ENCODE measurements at regions not wholly inside any gene's neighbourhood (a gene's known extent, or its start where the extent isn't known, plus 50 kb on each side); places are given as distances from the start of the nearest gene placed in this dataset.

GRCh38 chr11:81899156-81899555 lies 834.5 kb downstream of the FAM181B start:
- no peaks in the 10 kb centered on the region for H3K9me3 ChIP-seq (ENCODE audit: low read depth)
- H3K4me3 ChIP-seq: no peak overlapping the region
- H3K4me1 ChIP-seq (ENCODE audit: low read depth): no peaks in the 10 kb centered on the region
- no peak for DNase-seq (ENCODE audit: low read depth in 1 of 2, low spot score in 1 of 2)
- no peaks in the 10 kb centered on the region for H3K27me3 ChIP-seq
- H3K36me3 ChIP-seq: no peaks in the 10 kb centered on the region
- H3K27ac ChIP-seq: no peak overlapping the region
- TF ChIP-seq CTCF (IDR thresholded peaks at IDR 0.05; ENCODE audit: low read depth, low read length): no peak

GRCh38 chr11:81897639-81898038 lies 836.0 kb downstream of the FAM181B start:
- H3K4me1 ChIP-seq (ENCODE audit: low read depth): no peaks in the 10 kb centered on the region
- H3K9me3 ChIP-seq (ENCODE audit: low read depth): no peaks in the 10 kb centered on the region
- no peaks in the 10 kb centered on the region for H3K36me3 ChIP-seq
- no peak overlapping the region for H3K4me3 ChIP-seq
- no peak for DNase-seq (ENCODE audit: low read depth in 1 of 2, low spot score in 1 of 2)
- H3K27me3 ChIP-seq: no peaks in the 10 kb centered on the region
- H3K27ac ChIP-seq: no peak overlapping the region
- TF ChIP-seq CTCF (IDR thresholded peaks at IDR 0.05; ENCODE audit: low read depth, low read length): no peak

GRCh38 chr11:81895258-81895657 lies 838.4 kb downstream of the FAM181B start:
- DNase-seq (ENCODE audit: low read depth in 1 of 2, low spot score in 1 of 2): no peak
- Histone ChIP-seq H3K36me3 (no peaks in the 10 kb centered on the region), H3K4me1 (ENCODE audit: low read depth) (no peaks in the 10 kb centered on the region), H3K27ac (no peak overlapping the region), H3K9me3 (ENCODE audit: low read depth) (no peaks in the 10 kb centered on the region), H3K4me3 (no peak overlapping the region), H3K27me3 (no peaks in the 10 kb centered on the region)
- no peak for TF ChIP-seq CTCF (IDR thresholded peaks at IDR 0.05; ENCODE audit: low read depth, low read length)

- H3K9me3 ChIP-seq (ENCODE audit: low read depth): no peaks in the 10 kb centered on the region
- no peaks in the 10 kb centered on the region for H3K4me1 ChIP-seq (ENCODE audit: low read depth)
- no peaks in the 10 kb centered on the region for H3K36me3 ChIP-seq
- no peak for TF ChIP-seq CTCF (IDR thresholded peaks at IDR 0.05; ENCODE audit: low read depth, low read length)
- no peak overlapping the region for H3K27ac ChIP-seq
- no peak overlapping the region for H3K4me3 ChIP-seq
- DNase-seq (ENCODE audit: low read depth in 1 of 2, low spot score in 1 of 2): no peak
- H3K27me3 ChIP-seq: no peaks in the 10 kb centered on the region
Measured at GRCh38 chr11:81892770-81893635, 840.7 kb downstream of the FAM181B start.

GRCh38 chr11:81888391-81888790 lies 845.3 kb downstream of the FAM181B start:
- no peak for TF ChIP-seq CTCF (IDR thresholded peaks at IDR 0.05; ENCODE audit: low read depth, low read length)
- DNase-seq (ENCODE audit: low read depth in 1 of 2, low spot score in 1 of 2): no peak

More at GRCh38 chr11:81888391-81888790, 845.3 kb downstream of the FAM181B start:
- Histone ChIP-seq H3K9me3 (ENCODE audit: low read depth) (no peaks in the 10 kb centered on the region), H3K27me3 (no peaks in the 10 kb centered on the region), H3K4me3 (no peak overlapping the region), H3K27ac (no peak overlapping the region), H3K4me1 (ENCODE audit: low read depth) (no peaks in the 10 kb centered on the region), H3K36me3 (no peaks in the 10 kb centered on the region)
